Left ventricle myocardium inferior (tissue), 1 donor: ENCODE measurements at regions not wholly inside any gene's neighbourhood (a gene's known extent, or its start where the extent isn't known, plus 50 kb on each side); places are given as distances from the start of the nearest gene placed in this dataset.
A peak's percentile ranks its signal among the peaks of the same experiment; 100 is the strongest.

Source experiments
- DNase-seq: peaks from one replicate; pipeline ENCODE4 v3.0.0-alpha.2; 2020
- H3K27ac ChIP-seq: fragments of 200-600 bp; replicated peaks from 2 replicates; pipeline ENCODE4 v1.8.0; 2021
- H3K27me3 ChIP-seq: fragments of 200-600 bp; 2 replicates; pipeline ENCODE4 v1.8.0; 2021; ENCODE audit warnings: low read depth
- H3K36me3 ChIP-seq: fragments of 200-600 bp; 2 replicates; pipeline ENCODE4 v1.8.0; 2021
- H3K4me1 ChIP-seq: fragments of 200-600 bp; 2 replicates; pipeline ENCODE4 v1.8.0; 2021
- H3K4me3 ChIP-seq: fragments of 200-600 bp; 2 replicates; pipeline ENCODE4 v1.8.0; 2021; ENCODE audit warnings: mild to moderate bottlenecking, moderate library complexity
- H3K9me3 ChIP-seq: fragments of 200-600 bp; replicated peaks from 2 replicates; pipeline ENCODE4 v1.8.0; 2021
- CTCF ChIP-seq: fragments of 200-600 bp; IDR thresholded peaks from 2 replicates; pipeline ENCODE4 v1.8.0; 2021; ENCODE audit warnings: antibody characterized with exemption, mild to moderate bottlenecking, borderline replicate concordance
- intact Hi-C: fragments of 100-400 bp; cut with micrococcal nuclease; formaldehyde crosslinking; loops from one replicate; pipeline ENCODE4 v1.11.0; 2022
- donor health status: DM: no; HTN: yes; CAD: no; lungs with severe emphysema.

GRCh38 chr1:59081181-59081580 is 215.7 kb upstream of the FGGY start:
- Histone ChIP-seq H3K4me3 (no peak overlapping the region), H3K27ac (no peak overlapping the region), H3K9me3 (no peaks in the 10 kb centered on the region), H3K36me3 (no peaks in the 10 kb centered on the region), H3K4me1 (peaks cover 18% of the 10 kb centered on the region), H3K27me3 (no peaks in the 10 kb centered on the region)
- intact Hi-C loops: no loop called here
- TF ChIP-seq CTCF: no peak
- DNase-seq: no peak

GRCh38 chr1:59081795-59082194 is 215.1 kb upstream of the FGGY start:
- Histone ChIP-seq H3K27me3 (no peaks in the 10 kb centered on the region), H3K36me3 (no peaks in the 10 kb centered on the region)
- intact Hi-C loops: no loop called here

GRCh38 chr1:59083946-59084865 is 212.7 kb upstream of the FGGY start:
- TF ChIP-seq CTCF: no peak
- no peak for DNase-seq
- intact Hi-C loops: no loop called here

More at GRCh38 chr1:59081795-59082194, 215.1 kb upstream of the FGGY start:
- Histone ChIP-seq H3K4me3 (no peak overlapping the region), H3K27ac (no peak overlapping the region), H3K4me1 (peaks cover 18% of the 10 kb centered on the region), H3K9me3 (no peaks in the 10 kb centered on the region)
- no peak for DNase-seq
- TF ChIP-seq CTCF: no peak

GRCh38 chr1:59085101-59085500 is 211.8 kb upstream of the FGGY start:
- no peak for TF ChIP-seq CTCF
- Histone ChIP-seq H3K4me1 (peaks cover 18% of the 10 kb centered on the region), H3K27me3 (no peaks in the 10 kb centered on the region), H3K4me3 (no peak overlapping the region), H3K9me3 (peaks cover 14% of the 10 kb centered on the region), H3K36me3 (no peaks in the 10 kb centered on the region), H3K27ac (peak overlapping the region; percentile 67)
- intact Hi-C loops: no loop called here
- no peak for DNase-seq

More at GRCh38 chr1:59083946-59084865, 212.7 kb upstream of the FGGY start:
- H3K27ac ChIP-seq: peak overlapping the region; percentile 67
- no peaks in the 10 kb centered on the region for H3K36me3 ChIP-seq
- no peak overlapping the region for H3K4me3 ChIP-seq
- peaks cover 7% of the 10 kb centered on the region for H3K9me3 ChIP-seq
- H3K27me3 ChIP-seq: no peaks in the 10 kb centered on the region
- H3K4me1 ChIP-seq: peaks cover 18% of the 10 kb centered on the region

- Histone ChIP-seq H3K4me1 (peaks cover 8% of the 10 kb centered on the region), H3K36me3 (no peaks in the 10 kb centered on the region), H3K27ac (no peak overlapping the region), H3K27me3 (no peaks in the 10 kb centered on the region), H3K9me3 (peaks cover 14% of the 10 kb centered on the region), H3K4me3 (no peak overlapping the region)
- TF ChIP-seq CTCF: no peak
- DNase-seq: no peak
- intact Hi-C loops: no loop called here
These were observed 207.7 kb upstream of the FGGY start for GRCh38 chr1:59089036-59089798.
